Stimulated activated naive CD4-positive, alpha-beta T cell treated with Interleukin-2 at 50 U/mL for 16 hours (primary cell): ENCODE measurements at regions not wholly inside any gene's neighbourhood (a gene's known extent, or its start where the extent isn't known, plus 50 kb on each side); places are given as distances from the start of the nearest gene placed in this dataset.

Experiments
- DNase-seq: peaks from one replicate; lab custom pipeline; 2025; lab: John Stamatoyannopoulos, UW

DNA sequence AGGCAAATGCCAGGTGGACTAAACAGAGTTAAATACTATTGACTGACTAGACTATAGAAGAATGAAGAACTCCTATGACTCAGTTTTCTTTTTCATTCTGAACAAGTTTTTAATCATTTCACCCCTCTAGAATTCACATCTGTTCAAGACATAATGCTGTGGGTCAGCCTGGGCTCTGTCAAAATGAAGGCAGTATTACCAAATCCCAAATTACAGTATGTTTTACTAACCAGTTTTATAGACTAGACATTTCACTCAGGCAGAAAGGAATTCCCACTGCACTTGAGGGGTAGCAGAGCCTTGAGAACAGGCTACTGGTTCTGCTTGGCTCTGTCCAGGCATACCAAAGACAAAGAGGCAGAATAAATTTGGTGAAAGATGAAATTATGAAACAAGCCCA, 511.7 kb downstream of the EPHA4 start:
- DNase-seq: no peak

- DNase-seq: no peak
Measured at GRCh38 chr2:221063568-221063967, 508.5 kb downstream of the EPHA4 start.

- no peak for DNase-seq
Measured at GRCh38 chr2:221064058-221064854, 507.8 kb downstream of the EPHA4 start.

DNA sequence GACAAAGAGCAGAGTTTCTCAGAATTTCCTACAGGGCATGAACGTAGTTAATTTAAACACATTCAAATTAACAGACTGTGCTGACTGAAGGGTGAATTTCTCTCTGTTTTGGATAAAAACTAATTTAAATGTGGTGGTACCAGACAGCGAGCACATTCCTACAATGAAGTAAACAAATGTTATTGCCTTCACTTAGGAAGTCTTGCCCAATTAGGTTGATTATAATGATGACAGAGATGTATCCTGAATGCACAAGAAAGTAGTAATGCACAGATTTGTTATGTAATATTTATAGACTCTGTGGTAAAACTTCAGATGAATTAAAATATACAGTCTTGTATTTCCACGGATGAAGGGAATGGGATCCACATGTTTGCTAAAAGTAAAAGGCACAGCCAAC, 507.2 kb downstream of the EPHA4 start:
- no peak for DNase-seq

DNA sequence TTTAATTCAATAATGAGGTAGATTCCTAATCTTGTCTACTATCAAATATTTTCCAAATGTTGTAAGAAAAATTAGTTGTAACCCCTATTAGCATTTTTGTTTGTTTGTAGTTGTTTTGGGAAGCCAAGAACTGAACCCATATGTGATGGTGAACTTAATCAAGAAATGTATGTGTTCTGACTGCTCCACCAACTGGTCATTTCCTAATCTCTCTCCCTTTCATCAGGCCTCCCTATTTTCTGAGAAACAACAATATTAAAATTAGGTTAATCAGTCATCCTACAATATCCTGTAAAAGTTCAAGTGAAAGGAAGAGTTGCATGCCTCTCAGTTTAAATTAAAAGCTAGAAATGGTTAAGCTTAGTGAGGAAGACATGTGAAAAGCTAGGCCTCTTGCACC, 504.0 kb downstream of the EPHA4 start:
- no peak for DNase-seq

GRCh38 chr2:221070106-221070505, 502.0 kb downstream of the EPHA4 start:
- DNase-seq: no peak

DNA sequence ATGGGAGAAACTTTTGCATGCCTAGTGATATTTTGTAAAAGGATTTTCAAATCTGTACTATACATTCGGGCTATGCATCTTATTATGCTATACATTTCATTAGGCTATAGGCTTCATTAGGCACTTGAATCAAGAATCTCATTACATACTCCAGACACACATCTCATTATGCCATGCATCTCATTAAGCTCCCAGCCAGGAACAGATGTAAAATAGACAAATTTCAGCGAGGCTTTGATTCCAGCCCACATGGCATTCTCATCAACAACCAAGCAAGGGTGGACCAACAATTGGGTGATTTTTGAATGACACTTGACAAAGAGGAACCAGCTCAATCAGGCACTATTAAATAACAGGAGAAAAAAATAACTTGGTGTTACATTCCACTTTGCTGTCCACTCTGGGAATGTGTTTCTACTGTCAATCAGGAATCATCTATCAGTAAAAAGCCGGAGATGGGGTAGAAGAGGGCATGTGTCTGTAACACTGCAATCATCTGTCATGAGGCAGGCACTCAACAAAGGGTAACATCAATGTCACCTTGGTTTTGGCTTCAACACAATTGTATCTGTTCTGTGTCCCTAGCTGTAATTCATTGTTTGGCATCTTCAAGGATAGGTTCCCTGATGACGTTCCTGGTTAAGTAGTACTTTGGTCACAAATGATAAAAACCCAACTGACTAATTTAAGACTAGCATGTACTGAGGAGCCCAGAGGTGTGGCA, 498.6 kb downstream of the EPHA4 start:
- DNase-seq: no peak

GRCh38 chr2:221074238-221074637, 497.9 kb downstream of the EPHA4 start:
- DNase-seq: no peak

DNA sequence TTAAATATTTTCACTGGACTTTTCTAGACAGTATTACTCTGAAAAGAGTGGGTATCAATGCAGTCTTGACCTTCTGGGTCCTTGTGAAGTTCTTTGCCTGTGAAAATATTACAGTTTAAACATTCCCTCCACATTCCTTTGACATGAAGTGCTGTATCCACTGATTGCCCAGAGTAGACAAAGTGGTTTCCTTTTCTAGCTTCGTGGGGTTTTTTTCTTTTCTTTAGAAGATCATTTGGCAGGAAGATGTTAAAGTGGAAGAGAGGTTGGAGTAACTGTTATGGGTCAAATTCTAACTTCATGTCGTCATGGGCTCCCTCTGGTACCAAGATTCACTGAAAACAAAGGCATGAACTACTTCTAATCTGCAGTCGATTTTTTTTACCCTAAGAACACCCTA, 496.9 kb downstream of the EPHA4 start:
- no peak for DNase-seq

GRCh38 chr2:221077251-221077650, 494.9 kb downstream of the EPHA4 start:
- DNase-seq: no peak

DNA sequence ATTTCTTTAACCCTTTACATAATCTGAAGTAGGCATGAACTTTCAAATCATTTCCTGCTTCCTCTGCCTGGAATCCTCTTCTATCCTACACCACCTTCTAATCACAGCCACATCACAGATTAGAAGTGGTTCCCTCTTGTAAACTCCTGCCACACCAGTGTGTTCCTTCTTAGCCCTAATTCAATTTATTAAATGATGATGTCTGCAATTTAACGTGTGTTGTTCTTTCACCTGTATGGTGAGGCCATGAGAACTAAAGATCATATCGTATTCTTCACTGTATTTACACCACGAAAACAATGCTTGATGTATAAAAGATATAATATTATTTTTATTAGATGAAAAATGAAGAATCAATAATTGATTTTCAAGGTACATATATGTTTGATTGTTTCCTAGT, 494.3 kb downstream of the EPHA4 start:
- DNase-seq: no peak

- no peak for DNase-seq
Measured at GRCh38 chr2:221085341-221085900, 486.7 kb downstream of the EPHA4 start.

GRCh38 chr2:221085936-221086335, 486.2 kb downstream of the EPHA4 start:
- DNase-seq: no peak

- no peak for DNase-seq
Measured at GRCh38 chr2:221087779-221088178, 484.3 kb downstream of the EPHA4 start.

- DNase-seq: no peak
Measured at GRCh38 chr2:221088506-221088905, 483.6 kb downstream of the EPHA4 start.

DNA sequence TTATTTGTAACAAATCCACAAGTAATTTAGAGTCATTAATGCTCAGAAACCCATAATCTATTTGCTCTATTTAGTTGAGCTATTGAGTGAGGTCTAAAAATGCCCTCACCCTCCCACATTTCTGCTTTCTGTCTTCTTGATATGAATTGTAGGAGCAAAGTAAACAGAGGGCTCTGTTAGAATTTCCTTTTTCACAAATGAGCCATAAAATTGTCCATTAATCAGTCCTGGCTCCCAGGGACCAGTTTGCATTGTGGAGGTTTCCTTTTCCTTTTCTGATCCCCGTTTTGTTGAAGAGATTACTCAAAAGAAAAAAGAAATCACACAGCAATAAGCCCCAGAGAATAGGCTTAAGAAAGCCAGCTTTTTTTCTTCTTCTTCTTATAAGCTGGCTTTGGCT, 476.7 kb downstream of the EPHA4 start:
- no peak for DNase-seq

GRCh38 chr2:221096706-221097567, 475.2 kb downstream of the EPHA4 start:
- no peak for DNase-seq

- no peak for DNase-seq
Measured at GRCh38 chr2:221097568-221097915, 474.6 kb downstream of the EPHA4 start.

DNA sequence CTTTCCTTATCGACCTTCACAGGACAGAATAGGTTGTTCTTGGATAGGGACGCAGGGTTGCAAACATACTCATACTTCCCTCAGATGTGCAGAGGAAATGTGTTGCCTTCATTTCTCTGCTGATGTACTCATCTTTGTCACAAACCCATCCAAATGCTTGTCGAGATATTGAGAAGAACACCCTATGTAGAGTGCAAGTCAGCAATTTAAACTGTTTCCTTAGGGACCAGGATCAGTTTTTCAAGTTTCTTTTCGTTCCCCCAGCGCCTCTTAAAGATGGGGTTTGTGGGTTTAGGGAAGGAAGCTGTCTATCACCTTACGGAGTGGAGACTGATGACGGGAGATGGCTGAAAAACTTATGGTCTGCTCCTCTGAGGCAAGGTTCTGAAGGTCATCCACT, 474.2 kb downstream of the EPHA4 start:
- DNase-seq: no peak

DNA sequence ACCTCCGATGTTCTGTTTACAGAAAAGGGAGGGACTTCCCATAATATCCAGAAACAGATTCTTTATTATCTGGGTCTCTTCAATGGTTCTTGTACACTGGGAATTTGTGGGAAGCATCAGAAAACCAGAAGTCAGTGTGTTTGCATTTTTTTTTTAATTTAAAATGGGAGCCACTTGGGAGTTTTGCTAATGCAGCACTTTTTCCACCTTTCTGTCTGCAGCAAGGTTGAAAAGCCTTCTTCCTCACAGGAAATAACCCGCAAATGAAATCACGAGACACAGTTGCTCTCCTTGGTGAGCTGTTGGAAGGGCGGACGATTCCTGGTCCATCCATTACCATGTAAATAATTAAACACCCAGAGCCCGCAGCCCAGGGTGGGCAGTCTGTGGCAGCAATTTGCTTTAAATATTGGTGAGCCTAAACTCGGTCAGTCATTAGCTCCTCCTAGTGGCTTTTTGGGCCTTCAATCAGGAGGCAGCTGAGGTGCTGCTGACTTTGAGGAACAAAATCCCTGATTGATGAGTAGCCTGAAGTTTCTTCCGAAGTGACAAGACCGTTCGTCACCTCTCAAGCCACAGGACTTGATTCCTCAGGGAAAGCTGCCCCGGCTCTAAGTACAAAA, 471.5 kb downstream of the EPHA4 start:
- DNase-seq: no peak

GRCh38 chr2:221102896-221103688, 469.0 kb downstream of the EPHA4 start:
- no peak for DNase-seq
